ENCODE measurements at regions not wholly inside any gene's neighbourhood (a gene's known extent, or its start where the extent isn't known, plus 50 kb on each side); places are given as distances from the start of the nearest gene placed in this dataset.

DNA sequence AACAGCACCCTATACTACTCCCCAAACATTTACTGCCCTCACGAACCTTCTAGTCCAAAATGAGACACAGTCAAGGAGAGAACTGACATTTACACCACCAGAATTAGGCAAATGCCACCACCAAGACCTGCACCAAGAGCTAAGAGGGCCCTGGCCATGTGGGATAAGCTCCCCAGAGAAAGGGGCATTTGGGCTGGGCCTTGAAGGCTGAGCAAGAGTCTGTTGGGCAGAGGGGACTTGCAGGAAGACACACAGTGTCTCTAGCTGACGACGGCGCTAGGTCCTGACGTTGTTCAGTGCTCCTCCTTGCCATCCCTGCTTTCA is 326.4 kb upstream of the ZMIZ1 start:
- Histone ChIP-seq H3F3A (ENCODE audit: insufficient read depth, low read depth) (no peaks in the 10 kb centered on the region), H3K27me3 (ENCODE audit: insufficient read depth, low read depth) (peaks cover 24% of the 10 kb centered on the region; the same call in 1 of the 2 replicates), H3K27ac (no peak overlapping the region), H4K20me1 (ENCODE audit: insufficient read depth) (no peaks in the 10 kb centered on the region), H3K4me3 (no peak overlapping the region), H3K79me2 (ENCODE audit: low read depth) (no peaks in the 10 kb centered on the region), H3K9me2 (ENCODE audit: insufficient read depth) (no peaks in the 10 kb centered on the region), H3K36me3 (ENCODE audit: low read depth) (no peaks in the 10 kb centered on the region), H2AFZ (no peak overlapping the region), H3K9me3 (ENCODE audit: insufficient read depth, low read depth) (no peaks in the 10 kb centered on the region), H3K4me2 (no peak overlapping the region), H3K4me1 (replicated peaks; ENCODE audit: insufficient read depth) (no peaks in the 10 kb centered on the region)
- intact Hi-C loops (cut with micrococcal nuclease; ENCODE audit: unreplicated experiment): no loop called here
- no TSS peak for BruUV-seq (replicated peaks)
- POLR2A ChIA-PET (ENCODE audit: unreplicated experiment): no interaction called here
- no peak for DNase-seq
- CTCF ChIA-PET: no interaction called here
- TF ChIP-seq EZH2 (IDR thresholded peaks at IDR 0.05; ENCODE audit: low read depth): no peak
- TF ChIP-seq, protein P1, sequence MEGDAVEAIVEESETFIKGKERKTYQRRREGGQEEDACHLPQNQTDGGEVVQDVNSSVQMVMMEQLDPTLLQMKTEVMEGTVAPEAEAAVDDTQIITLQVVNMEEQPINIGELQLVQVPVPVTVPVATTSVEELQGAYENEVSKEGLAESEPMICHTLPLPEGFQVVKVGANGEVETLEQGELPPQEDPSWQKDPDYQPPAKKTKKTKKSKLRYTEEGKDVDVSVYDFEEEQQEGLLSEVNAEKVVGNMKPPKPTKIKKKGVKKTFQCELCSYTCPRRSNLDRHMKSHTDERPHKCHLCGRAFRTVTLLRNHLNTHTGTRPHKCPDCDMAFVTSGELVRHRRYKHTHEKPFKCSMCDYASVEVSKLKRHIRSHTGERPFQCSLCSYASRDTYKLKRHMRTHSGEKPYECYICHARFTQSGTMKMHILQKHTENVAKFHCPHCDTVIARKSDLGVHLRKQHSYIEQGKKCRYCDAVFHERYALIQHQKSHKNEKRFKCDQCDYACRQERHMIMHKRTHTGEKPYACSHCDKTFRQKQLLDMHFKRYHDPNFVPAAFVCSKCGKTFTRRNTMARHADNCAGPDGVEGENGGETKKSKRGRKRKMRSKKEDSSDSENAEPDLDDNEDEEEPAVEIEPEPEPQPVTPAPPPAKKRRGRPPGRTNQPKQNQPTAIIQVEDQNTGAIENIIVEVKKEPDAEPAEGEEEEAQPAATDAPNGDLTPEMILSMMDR (conservative IDR thresholded peaks at IDR 0.05): no peak

DNA sequence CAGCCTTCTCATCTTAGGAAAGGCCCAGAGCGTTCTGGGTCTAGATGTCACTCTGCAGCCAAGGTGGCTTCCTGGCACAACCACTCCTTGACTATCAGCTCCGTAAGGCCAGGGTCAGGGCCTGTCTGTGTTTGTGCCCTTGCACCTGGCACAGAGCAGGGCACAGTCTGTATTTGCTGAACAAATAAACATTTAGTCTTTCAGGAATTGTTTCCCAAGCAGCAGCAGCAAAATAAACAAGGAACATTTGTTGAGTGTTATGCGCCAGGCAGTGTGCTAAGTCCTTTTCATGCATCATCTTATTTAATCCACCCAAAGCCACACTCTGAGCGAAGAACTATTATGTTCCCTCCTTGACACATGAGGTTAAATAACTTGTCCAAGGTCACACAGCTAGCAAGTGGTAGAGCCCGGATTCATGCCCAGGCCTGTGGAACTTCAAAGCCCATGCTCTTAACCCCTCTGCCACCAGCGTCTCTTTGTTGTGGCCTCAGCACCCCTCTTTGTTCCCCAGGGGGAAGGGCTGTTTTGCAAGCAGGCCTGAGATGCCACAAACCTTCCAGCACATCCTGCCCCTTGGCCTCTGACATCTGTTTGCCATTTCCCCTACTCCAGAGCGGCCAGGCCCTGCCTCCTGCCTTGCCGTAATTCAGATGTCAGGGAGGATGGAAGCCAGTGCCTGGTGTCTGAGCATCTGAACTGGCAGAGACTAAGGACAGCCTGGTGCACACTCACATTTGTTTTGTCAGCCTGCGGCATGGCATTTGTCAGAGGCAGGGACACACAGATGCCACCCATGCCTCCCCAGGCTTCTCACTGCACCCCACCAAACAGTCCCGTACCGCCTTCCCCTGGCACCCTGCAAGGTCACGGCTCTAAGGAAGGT is 325.8 kb upstream of the ZMIZ1 start:
- H3K9me2 ChIP-seq (ENCODE audit: insufficient read depth): no peaks in the 10 kb centered on the region
- CTCF ChIA-PET: interaction anchor here (0.7 kb wide), 1 partner anchor 172 kb away, joined by 5 read pairs; no protein-coding TSS in a partner anchor
- H3K9me3 ChIP-seq (ENCODE audit: insufficient read depth, low read depth): no peaks in the 10 kb centered on the region
- no peaks in the 10 kb centered on the region for H4K20me1 ChIP-seq (ENCODE audit: insufficient read depth)
- no peak for DNase-seq
- H3K79me2 ChIP-seq (ENCODE audit: low read depth): no peaks in the 10 kb centered on the region
- H3K4me3 ChIP-seq: no peak overlapping the region
- intact Hi-C loops (cut with micrococcal nuclease; ENCODE audit: unreplicated experiment): no loop called here
- H3F3A ChIP-seq (ENCODE audit: insufficient read depth, low read depth): no peaks in the 10 kb centered on the region
- H3K36me3 ChIP-seq (ENCODE audit: low read depth): no peaks in the 10 kb centered on the region
- H3K27ac ChIP-seq: no peak overlapping the region
- H2AFZ ChIP-seq: no peak overlapping the region
- no TSS peak for BruUV-seq (replicated peaks)
- H3K4me1 ChIP-seq (replicated peaks; ENCODE audit: insufficient read depth): no peaks in the 10 kb centered on the region
- H3K27me3 ChIP-seq (ENCODE audit: insufficient read depth, low read depth): peaks cover 21% of the 10 kb centered on the region; the same call in 1 of the 2 replicates
- no peak for TF ChIP-seq EZH2 (IDR thresholded peaks at IDR 0.05; ENCODE audit: low read depth)
- TF ChIP-seq, protein P1 (conservative IDR thresholded peaks at IDR 0.05): no peak
- POLR2A ChIA-PET (ENCODE audit: unreplicated experiment): no interaction called here
- H3K4me2 ChIP-seq: no peak overlapping the region

DNA sequence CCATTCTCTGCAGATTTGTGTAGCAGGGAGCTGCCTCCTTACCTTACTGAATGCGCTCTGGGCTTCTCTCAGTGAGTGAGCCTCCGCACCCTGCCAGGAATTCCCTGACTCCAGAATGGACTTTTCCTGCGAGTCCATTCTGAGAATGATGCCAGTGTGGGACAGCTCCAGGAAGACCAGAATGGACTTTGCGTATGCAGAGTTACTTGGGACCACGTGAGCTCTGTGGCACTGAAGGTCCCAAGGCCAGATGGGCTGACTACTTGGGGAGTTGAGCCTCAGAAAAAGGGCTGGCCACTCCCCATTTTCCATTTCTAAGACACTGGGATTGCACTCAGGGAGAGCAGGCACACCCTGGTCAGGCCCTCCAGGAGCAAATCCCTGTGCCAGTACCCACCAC is 324.7 kb upstream of the ZMIZ1 start:
- CTCF ChIA-PET: no interaction called here

More for the DNA sequence above, 324.7 kb upstream of the ZMIZ1 start:
- H3F3A ChIP-seq (ENCODE audit: insufficient read depth, low read depth): no peaks in the 10 kb centered on the region
- H2AFZ ChIP-seq: no peak overlapping the region
- no peak for DNase-seq
- no peak overlapping the region for H3K27ac ChIP-seq
- POLR2A ChIA-PET (ENCODE audit: unreplicated experiment): no interaction called here
- H3K4me1 ChIP-seq (replicated peaks; ENCODE audit: insufficient read depth): no peaks in the 10 kb centered on the region
- no peaks in the 10 kb centered on the region for H3K9me3 ChIP-seq (ENCODE audit: insufficient read depth, low read depth)
- H3K4me3 ChIP-seq: no peak overlapping the region
- H4K20me1 ChIP-seq (ENCODE audit: insufficient read depth): no peaks in the 10 kb centered on the region
- H3K36me3 ChIP-seq (ENCODE audit: low read depth): no peaks in the 10 kb centered on the region
- no TSS peak for BruUV-seq (replicated peaks)
- H3K4me2 ChIP-seq: no peak overlapping the region
- intact Hi-C loops (cut with micrococcal nuclease; ENCODE audit: unreplicated experiment): no loop called here
- no peaks in the 10 kb centered on the region for H3K9me2 ChIP-seq (ENCODE audit: insufficient read depth)
- peaks cover 11% of the 10 kb centered on the region; the same call in 1 of the 2 replicates for H3K27me3 ChIP-seq (ENCODE audit: insufficient read depth, low read depth)
- H3K79me2 ChIP-seq (ENCODE audit: low read depth): no peaks in the 10 kb centered on the region
- no peak for TF ChIP-seq EZH2 (IDR thresholded peaks at IDR 0.05; ENCODE audit: low read depth)
- TF ChIP-seq, protein P1 (conservative IDR thresholded peaks at IDR 0.05): no peak

Measured in PC-9 (cell line).